NCI-H748 treated with DMSO at 0.1 percent for 48 hours (cell line): ENCODE measurements at regions not wholly inside any gene's neighbourhood (a gene's known extent, or its start where the extent isn't known, plus 50 kb on each side); places are given as distances from the start of the nearest gene placed in this dataset.

ENCODE experiments used
- DNase-seq: peaks from one replicate; lab custom pipeline; 2025; lab: John Stamatoyannopoulos, UW

DNA sequence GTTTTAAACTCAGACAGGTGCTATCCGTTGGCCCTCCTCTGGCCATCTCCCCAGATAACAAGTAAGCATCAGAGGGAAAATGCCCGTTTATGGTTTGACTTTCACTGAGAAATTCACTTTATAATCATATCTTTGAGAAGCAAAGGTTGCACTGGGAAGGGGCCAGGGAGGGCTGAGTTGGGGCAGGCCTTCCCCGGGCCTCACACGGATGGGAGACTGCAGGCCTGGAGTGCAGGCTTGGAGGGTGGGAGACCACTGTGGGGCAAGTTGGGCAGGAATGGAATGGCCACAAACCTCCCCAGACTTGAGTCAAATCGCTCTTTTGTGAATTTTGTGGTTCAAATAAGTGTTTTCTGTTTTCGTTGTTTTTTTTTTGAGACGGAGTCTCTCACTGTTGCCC, 451.7 kb downstream of the TSHZ3 start:
- DNase-seq = no peak

DNA sequence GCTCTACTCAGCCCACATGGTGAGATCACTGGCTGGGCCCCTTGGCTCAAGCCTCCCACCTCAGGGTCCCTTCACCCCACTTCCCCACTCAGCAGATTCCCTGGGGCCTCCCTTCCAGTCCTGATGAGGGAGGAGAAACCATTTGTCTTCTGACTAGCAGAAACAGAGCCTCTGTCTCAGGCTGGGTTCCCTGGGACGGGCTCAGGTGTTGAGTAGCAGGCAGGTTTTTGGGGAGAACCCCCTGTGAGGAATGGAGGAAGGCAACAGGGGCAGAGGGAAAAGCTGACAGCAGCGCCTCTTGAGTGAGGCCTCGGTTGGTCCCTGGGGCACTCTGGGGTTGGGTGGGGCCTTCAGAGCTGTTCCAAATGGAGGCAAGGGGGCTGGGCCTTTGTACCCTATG, 452.2 kb downstream of the TSHZ3 start:
- no peak for DNase-seq

DNA sequence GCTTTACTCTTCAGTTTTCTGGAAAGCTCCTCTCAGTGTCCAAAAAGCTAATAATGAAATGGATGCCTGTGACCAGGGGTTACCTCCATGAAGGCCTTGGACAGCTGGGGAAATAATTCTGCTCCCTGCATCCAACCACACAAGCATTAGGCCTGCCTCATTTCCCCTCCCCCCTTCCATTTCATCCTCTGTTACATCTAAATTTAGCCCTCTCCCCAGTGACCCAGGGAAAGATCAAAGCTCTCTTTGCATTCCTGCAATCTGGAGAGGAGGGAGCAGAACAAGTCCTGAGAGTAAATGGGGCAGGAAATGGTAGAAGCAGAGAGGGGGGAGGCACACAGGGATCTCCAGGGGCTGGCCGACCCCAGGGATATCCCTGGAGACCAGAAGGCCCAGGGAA, 452.7 kb downstream of the TSHZ3 start:
- DNase-seq = no peak

DNA sequence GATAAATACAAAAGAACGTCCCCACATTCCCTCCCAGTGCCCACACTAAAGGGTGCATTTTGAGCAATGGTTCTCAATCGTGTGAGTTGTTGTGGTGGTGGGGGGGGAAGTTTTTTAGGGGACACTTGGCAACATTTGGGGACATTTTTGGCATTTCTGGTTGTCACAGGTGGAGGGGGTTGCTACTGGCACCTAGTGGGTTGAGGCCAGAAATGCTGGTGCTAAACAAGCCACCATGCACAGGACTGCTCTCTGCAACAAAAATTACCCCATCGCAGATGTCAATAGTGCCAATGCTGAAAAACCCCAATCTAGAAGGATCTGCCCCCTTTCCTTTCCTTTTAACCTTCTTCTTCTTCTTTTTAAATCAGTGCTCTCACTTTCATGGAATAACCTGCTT, 453.3 kb downstream of the TSHZ3 start:
- no peak for DNase-seq

DNA sequence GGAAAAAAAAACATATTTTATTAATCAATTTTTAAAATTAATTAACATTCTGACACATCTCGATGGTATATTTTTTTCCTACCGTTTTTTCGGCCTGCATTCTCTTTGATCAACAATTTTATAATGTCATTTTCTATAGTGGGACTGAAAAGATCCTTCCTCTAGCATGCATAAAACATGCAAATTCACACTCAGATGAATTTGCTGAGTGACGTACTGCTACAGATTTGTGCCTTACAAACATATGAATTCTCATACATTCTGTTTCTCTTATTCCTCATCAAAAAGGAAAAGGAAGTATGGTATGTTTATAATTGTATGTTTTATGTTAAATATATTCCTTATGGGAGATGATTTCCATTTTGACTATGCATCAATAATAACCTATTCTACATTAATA, 458.2 kb downstream of the TSHZ3 start:
- DNase-seq = no peak

DNA sequence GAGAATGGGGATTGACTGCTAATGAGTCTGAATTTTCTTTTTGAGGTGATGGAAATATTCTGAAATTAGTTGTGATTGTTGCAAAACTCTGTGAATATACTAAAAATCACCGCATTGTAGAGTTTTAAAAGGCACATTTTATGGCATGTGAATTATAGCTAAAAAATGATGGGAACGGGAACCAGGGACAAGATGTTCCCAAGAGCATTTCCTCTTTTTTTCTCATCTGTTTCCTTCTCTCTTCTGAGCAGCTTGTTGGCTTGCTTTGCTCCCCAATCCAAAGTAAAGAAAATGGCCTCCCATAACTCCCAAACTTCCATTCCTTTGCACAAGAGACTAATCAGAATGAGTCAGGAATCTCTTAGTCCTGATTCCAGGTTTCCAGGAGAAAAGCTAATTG, 459.2 kb downstream of the TSHZ3 start:
- DNase-seq = no peak

DNA sequence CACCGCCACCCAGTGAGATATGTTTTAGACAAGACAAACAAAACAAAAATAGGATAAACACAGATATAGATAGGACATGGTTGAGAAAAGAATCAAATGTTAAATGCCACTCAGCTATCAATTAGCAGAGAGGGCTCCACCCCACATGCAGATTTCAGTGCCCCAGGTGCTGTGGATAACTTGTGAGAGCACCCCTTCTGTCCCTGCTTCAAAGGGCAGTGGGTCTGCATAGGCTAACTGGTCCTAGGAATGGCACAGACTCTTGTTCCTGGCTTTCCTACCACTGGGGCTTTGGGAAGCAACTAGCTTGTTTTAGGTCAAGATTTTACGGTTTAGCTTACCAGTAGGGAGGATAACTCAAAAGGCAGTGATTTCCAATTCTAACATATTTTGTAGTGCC, 460.3 kb downstream of the TSHZ3 start:
- no peak for DNase-seq

DNA sequence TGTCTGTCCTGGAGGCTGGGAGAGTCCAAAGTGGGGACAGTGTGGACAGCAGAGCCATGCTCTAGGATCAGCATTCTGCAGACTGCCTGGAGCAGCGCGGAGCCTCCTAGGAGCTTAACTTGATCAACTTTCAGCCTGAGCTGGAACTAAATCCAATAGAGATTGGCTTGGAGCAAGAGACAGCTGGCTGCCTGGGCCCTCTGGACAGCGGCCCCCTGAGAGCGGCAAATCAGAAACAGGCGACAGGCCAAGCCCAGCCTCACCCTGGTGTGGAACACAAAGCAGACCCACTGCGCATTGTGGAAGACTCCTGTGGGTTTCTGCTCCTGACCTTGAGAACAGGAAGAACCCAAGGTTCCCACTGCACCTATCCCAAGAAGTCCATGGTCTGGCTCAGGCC, 462.2 kb downstream of the TSHZ3 start:
- no peak for DNase-seq

DNA sequence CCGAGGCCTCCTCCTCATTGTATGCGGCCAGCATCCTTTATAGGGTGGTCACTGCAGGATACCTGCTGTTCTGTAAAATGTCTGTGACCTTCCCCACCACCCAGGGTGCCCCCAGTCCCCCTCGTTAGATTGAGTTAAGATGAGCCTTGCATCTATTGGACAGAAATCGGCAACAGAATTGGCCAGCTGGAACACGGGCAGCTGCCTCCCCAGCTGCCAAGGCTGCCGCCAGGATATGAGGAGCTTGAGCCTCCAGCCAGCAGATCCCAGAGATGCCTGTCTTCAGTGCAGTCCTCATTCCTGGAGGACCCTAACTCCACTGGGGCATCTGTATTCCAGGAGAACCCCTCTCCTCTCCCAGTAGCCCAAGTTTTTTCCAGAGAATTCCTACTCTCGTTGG, 463.0 kb downstream of the TSHZ3 start:
- DNase-seq = no peak

DNA sequence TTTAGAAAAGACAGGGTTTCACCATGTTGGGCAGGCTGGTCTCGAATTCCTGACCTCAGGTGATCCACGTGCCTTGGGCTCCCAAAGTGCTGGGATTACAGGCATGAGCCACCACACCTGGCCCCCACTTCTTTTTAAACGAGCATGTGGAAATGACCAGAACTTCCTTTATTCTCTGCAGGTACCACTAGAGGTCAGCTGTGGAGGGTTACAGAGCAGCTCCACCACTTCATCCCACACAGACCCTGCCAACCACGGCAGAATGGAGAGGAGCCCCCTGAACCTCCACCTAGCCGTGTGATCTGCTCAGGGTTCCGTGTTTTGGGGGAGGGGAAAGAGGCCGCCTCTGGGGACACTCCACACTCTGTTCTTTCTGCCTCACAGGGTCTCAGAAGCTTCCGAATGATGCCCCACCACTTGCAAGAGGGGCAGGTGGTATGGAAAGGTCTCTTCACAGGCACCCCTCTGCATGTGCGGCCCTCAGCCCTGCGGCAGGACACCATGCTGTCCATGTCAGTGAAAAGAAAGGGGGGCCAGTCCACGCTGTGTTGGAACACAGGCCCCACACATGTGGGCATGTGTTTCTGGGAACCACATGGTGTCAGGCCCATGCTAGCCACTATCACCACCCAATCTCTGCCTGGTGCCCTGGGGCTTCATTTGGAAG, 465.0 kb downstream of the TSHZ3 start:
- no peak for DNase-seq

DNA sequence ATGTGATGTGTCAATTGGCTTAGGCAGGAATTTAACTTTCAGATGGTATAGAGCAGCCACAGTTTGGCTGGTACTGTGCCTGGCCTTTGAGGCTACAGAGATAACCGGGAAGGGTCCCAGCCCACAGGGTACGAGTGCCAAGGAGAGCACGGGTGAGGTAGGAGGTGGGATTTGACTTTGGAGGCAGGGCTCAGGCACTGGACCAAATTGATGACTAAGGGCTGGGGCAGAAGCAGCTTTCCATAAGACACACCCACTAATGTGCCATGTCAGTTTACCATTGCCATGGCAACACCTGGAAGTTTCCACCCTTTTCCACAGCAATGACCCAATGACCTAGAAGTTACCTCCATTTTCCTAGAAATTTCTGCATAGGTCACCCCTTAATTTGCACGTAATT, 466.2 kb downstream of the TSHZ3 start:
- no peak for DNase-seq

DNA sequence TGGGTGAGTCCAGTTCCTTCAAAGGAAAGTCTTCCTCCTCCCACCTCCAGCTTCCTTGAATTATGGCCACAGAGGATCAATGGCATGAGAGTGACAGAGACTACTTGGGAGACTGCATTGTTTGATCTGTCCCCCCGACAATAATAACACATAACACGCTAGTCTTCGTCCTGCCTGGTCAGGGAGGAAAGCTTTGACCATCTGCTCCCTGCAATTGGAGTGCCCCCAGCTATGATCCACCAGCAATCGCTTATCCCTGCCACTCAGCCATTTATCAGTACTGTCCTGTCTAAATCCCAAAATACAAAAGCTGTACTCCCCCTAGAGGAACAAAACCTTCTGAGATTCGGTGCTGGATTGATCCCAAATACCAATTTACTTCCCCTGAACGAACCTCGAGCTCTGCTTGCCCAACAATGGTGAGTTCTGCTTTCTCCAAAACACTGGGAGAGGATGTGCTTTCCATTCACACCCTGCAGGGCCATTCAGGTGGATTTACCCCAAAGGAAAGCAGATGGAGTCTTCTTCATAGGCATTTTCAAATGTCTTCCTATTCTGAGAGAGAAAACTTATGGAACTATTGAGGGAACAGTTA, 466.7 kb downstream of the TSHZ3 start:
- DNase-seq = no peak

DNA sequence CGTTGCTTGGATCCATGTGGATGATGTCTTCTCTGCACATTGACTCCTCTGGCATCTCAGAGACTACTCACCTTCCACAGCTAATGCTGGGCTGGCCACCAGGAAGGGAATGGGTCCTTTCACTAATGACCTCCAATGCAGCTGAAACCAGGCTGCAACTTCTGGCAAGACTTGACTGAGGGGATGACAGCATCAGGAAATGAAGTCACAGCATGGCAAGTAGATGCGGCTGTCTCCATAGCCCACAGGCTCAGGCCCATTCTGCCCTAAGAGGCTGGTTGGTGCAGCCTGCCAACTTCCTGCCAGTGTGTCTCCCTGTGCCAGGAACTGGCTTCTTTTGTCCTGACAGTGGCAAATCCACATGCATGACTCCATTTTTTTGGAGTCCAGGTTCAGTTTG, 467.3 kb downstream of the TSHZ3 start:
- no peak for DNase-seq

DNA sequence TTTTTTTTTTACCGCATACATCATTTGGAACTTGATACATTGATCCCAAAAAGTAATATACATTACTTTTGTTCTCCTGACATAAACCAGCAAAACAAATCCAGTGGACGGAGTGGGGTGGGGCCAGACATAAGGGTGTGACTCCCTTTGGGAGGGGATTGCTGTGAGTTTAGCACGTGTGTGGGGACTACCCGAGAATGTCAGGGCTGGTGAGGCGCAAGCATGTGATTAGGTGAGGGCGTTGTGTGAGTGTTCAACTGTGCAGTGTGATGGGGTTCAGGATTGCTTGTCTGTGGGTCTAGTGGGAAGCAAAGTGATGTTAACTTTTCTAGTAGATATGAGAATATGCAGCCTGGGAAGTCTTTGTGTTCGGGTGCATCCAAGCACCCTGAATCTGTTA, 468.0 kb downstream of the TSHZ3 start:
- no peak for DNase-seq

DNA sequence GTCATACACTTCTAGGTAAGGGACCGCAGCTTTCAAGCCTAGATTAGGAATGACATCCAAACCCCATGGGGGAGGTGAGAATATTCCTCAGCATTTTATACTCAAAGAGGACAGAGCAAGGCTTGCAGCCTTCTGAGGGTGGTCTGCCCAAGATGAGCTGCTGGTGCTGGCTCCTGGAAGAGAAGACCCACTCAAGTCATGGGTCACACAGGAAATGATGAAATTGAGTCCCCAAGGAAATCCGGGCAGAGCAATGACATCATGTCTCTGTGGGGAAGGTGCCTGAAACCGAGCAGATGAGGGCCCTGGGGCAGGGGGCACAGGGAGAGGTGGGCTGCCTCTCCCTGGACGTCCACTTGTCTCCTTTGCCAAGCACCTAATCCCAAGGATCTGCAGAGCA, 468.7 kb downstream of the TSHZ3 start:
- DNase-seq = no peak

DNA sequence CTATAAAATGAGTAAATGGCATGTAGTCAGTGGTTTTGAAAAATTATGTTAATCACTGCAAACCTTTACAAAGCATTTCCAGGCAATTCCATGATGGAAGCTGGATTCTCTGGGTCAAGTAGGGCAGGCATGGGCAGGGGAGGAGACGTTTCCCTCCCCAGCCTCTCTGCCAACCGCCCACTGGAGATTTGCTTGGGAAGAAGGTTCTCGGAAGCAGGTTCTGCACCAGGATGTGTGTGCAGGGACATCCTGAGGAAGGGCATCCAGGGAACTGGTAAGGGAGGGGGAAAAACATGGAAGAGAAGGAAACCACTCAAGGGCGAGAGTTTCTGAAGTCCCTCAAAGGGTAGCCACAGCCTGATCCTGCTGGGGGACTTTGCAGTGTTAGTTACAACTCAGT, 469.1 kb downstream of the TSHZ3 start:
- DNase-seq = no peak

DNA sequence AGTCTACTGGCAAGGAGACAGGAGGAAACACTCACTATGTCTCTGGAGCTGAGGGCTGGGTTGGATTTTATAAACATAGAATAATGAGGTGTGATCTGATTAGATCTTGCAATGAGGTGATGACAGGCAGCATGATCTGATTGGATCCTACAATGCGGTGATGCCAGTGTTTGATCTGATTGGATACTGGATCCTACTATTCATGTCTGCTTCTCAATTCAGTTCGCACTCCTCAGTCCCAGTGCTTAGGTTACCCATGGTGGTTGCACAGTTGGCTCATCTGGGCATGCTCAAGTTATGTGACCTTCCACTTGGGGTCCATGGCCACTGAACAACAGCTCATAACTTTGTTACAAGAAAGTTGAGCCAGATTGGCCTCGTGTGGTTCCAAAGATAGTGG, 469.5 kb downstream of the TSHZ3 start:
- no peak for DNase-seq

DNA sequence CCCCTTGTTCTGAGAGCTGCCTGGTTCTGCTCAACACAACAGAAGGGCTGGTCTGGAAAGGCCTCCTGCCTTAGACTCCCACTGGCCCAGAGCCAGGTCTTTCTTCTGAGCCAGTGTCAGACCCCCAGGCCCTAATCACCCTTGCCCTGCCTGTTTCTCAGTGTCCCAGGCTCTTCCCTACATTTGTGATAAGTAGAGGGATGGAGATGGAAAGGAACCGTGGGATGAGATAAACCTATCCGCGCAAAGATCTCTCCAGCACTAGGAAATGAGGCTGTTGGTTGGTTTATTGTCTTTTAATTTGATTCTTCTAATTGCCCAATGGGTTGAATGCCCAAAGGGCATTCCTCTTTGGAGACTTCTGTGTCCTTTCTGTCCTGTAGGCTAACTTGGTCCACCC, 470.0 kb downstream of the TSHZ3 start:
- DNase-seq = no peak

DNA sequence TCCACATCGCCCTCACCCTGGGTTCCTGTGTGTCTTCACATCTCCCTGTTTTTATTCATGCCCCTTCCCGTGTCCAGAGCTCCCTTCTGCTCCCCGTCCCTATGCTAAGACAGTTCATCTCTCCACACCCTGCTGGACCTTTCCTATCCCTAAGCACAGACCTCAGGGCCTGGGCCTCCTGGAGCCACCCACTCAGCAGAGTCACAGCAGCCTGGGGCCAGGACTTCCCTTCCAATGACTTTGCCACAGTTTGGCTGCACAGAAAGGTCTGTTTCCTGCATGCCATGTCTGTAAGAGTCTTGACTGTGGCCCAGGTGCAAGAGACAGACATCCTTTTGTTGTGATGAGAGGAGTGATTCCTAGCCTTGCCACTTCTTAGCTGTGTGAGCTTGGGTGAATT, 470.7 kb downstream of the TSHZ3 start:
- no peak for DNase-seq

DNA sequence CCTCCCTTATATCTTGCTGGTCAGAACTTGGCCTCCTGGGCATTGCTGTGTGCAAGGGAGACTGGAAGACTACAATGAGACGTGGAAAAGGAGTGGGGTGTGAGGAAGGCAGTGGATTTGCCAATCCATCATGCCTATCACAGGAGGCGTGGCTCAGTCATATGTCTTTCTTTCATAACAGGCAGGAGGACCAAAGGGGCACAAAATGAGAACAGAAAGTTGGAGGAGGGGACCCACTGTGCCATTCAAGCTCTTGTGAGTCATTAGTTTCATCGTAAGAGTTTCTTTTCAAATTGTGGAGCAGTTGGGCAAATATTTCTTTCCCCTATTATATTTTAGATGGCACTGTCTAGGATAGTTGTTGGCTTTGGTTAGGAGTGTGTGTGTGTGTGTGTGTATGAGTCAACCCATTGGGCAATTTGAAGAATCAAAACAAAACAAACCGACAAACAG, 471.5 kb downstream of the TSHZ3 start:
- no peak for DNase-seq

DNA sequence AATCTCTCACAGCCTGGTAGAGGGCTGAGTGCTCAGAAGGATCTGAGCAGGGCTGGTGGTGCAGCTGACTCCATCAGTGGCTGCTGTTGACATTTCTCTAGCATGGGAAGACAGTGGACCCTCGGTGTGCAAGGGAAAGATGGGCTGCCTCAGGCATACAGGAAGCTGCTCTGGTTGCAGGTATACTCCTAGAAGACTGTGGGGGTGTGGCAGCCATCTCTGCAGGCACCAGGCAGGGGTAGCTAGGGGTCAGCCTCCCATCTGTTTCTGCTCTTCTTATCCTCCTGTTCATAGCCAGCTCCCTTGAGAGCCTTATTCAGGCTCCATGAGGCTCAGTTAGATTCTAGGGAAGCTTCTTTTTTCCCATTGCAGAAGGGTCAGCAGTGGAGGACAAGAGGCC, 475.5 kb downstream of the TSHZ3 start:
- DNase-seq = no peak

DNA sequence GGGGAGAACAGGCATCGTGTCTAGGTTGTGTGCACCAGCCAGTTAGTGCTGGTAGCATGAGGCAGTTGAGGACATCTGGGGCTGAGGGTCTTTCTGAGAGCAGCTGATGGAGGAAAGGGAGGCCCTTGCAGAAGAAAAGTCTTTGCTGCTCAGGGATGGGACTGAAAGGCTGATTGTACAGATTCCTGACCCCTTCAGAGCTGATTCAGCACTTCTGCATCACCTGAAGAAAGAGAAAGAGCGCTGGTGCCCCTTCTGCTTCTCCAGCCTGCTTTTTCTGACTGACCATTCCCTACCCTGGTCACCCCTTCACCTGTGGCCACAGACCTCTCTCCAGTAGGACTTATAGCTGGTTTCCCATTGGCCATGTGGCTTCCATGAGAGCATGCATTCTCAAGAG, 476.2 kb downstream of the TSHZ3 start:
- DNase-seq = no peak

DNA sequence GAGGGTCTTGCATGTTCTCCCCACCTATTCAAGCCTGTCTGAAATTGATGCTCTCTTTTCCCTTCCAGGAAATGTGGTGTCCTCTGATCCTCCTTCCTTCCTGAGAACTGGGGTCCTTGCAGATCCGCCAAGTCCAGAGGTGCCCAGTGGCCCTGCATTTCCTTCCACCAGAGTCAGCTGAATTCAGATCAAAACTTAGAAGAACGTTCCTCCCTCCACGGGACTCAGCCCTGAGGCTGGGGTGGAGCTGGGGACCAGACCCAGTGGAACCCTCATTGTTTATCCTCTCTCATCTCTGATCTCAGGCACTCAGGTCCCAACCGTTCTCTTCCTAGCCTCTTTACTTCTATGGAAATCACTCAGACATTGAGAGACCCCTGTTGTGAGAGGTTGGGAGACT, 477.3 kb downstream of the TSHZ3 start:
- DNase-seq = no peak

DNA sequence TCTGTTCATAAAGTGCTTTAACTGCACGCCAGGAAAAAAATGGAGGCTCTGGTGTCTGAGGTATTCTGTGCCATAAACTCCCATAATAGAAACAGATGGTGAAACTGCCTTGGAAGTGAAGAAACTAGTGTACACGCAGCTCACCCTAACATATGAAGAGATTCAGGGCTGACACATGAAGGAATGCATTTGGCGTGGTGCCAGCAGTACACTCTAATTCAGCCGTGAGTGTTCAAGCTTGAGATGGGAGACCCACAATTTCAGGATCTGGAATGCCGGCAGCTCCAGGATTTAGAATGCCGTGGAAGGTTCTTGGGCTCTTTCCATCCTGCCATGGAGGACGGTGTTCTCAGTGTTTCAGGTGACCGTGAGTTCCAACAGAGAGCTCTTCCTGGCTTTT, 478.4 kb downstream of the TSHZ3 start:
- DNase-seq = no peak
